ENCODE measurements at regions not wholly inside any gene's neighbourhood (a gene's known extent, or its start where the extent isn't known, plus 50 kb on each side); places are given as distances from the start of the nearest gene placed in this dataset.

DNA sequence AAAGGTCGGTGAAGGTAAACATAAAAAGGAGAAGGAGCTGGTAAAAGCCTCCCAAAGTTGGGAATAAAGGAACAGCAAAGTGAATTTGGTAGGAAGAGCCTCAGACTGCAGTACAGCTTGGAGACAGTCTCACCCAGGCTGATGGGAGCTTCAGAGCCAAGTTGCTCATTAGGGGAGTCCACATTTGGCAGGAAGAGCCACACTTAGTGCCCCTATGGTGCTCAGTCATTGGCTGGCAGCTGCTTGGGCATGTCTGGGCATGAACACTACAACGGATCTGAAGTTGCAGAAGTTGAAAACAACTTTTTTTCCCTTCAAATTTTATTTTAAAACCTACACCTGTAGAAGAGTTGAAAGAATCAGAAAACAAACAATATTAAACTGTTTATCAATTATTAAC lies 2497.3 kb downstream of the ARAP2 start:
- TF ChIP-seq, protein P1, sequence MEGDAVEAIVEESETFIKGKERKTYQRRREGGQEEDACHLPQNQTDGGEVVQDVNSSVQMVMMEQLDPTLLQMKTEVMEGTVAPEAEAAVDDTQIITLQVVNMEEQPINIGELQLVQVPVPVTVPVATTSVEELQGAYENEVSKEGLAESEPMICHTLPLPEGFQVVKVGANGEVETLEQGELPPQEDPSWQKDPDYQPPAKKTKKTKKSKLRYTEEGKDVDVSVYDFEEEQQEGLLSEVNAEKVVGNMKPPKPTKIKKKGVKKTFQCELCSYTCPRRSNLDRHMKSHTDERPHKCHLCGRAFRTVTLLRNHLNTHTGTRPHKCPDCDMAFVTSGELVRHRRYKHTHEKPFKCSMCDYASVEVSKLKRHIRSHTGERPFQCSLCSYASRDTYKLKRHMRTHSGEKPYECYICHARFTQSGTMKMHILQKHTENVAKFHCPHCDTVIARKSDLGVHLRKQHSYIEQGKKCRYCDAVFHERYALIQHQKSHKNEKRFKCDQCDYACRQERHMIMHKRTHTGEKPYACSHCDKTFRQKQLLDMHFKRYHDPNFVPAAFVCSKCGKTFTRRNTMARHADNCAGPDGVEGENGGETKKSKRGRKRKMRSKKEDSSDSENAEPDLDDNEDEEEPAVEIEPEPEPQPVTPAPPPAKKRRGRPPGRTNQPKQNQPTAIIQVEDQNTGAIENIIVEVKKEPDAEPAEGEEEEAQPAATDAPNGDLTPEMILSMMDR (IDR thresholded peaks at IDR 0.05): no peak
- no peak for TF ChIP-seq EP300 (IDR thresholded peaks at IDR 0.05)
- TF ChIP-seq POLR2A (IDR thresholded peaks at IDR 0.05; ENCODE audit: low read depth): no peak
